GM21723 (cell line): ENCODE measurements at regions not wholly inside any gene's neighbourhood (a gene's known extent, or its start where the extent isn't known, plus 50 kb on each side); places are given as distances from the start of the nearest gene placed in this dataset.

Source experiments
- ATAC-seq: cut with Tn5 transposase; IDR thresholded peaks from one replicate; pipeline ENCODE4 v1.9.1; 2021; ENCODE audit warnings: mild to moderate bottlenecking, moderate library complexity; ENCODE audit not compliant: unreplicated experiment

- no peak for ATAC-seq
Observed at GRCh38 chr22:27298332-27298731, 503.2 kb downstream of the MN1 start.

- ATAC-seq = no peak
Observed at GRCh38 chr22:27298742-27299141, 502.8 kb downstream of the MN1 start.

DNA sequence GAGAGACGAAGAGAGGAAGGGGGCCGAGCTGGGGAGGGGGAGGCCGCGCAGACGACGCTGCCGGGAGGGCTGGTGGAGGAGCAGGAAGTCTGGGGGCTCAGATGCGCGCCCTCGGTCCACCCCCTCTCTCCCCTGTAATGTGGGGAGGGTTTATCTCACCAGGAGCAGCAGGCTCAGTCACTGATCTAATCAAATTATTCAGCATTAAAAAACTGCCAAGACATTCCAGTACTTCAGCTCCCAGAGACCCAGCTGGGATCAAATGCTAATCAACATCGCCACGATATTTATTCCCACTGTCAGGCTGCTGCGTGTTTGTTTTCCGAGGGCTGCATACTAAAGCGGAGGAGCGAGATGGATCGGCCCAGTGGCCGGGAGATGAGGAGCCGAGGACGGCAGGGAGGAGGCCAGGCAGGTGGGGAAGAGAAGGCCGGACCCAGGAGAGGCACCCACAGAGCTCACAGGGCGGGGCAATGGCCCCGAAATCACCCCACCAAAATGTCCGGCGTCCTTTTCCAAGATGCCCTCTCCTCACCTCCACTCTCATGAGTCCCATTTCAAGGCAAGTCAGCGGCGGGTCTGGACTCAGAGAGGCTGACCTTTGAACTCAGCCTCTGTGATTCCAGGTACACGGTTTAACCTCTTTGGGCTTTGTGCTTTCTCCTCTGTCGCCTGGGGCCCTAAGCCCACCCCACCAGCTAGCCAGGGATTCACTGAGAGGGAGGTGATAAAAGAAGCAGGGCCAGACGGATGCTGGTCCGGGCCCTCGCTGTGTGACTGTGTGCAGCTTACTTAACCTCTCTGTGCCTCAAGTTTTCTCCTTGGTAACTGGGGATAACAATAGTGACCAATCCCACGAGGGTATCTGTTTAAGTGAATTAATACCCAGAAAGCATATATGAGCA is 502.1 kb downstream of the MN1 start:
- no peak for ATAC-seq

- ATAC-seq = no peak
Observed at GRCh38 chr22:27300536-27301285, 500.8 kb downstream of the MN1 start.

DNA sequence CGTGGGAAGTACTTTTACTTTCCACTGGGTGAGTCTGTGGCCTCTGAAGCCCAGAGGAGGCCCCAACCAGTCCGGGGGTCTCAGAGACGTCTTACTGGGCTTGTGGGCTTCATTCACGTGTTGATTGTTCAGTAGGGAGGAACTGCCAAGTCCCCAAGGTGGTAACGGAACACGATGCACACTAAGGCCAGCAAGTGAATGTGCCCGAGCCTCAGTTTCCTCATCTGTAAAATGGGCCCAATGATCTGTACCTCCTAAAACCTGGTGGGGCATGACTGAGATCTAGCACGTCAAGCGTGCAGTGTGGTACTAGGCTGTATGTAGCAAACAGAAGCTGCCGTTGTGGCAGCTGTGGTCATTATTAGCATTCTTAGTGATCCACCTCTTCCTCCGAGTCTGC is 499.1 kb downstream of the MN1 start:
- ATAC-seq = no peak

DNA sequence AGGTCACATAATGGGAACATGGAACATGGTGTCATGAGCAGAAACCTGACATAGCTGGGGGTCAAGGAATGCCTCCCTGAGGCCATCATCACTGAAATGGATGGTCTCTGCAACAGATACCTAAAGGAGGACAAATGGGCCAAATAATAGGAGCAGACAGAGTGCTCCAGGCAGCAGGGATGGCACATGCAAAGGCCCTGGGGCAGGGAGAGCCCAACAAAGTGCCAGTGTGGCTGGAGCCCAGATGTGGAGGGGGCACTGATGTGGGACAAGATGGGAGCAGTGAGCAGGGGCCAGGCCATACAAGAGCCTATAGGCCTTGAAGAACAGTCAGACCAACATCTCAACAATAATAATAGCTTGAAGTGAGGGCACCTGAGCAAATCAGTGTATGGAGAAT is 497.8 kb downstream of the MN1 start:
- ATAC-seq = no peak

GRCh38 chr22:27306771-27307170 is 494.8 kb downstream of the MN1 start:
- ATAC-seq = no peak

GRCh38 chr22:27307545-27308247 is 493.9 kb downstream of the MN1 start:
- ATAC-seq = no peak

DNA sequence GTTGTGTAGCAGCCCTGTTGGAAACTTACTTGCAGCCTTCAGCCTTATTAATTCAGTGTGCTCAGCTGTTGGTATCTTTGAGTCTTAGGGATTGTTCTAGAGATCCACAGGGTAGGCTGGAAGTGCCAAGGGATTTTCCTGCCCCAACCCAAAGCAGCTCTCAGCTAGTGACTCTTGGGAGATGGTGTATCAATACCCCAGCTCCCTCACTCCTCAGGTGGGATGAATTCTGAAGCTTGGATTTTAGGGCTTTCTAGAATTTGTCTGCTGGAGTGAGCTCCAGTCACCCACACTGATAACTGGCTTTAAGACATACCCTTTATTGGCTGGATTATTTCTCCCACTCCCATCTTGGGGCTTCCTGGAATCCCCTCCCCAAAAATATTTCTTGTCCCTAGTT is 493.0 kb downstream of the MN1 start:
- ATAC-seq = no peak

DNA sequence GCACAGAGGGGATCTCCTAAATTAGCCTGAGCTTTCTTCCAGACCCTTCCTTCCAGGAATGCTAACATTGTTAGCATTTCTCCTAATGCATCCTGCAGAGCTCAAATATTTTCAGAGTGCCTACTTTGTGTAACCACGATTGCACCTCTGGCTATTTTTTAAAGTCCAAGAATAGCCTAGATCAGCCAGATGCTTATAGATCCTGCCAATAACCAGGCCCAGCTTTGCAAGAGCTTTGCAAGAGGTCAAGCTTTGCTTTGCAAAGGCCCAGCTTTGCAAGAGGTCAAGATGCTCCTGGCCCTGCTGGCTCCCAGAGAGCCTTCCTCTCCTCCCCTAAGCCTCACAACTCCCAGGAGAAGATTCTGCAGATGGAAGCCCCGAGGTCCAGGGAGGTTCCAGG is 491.9 kb downstream of the MN1 start:
- no peak for ATAC-seq

- ATAC-seq = no peak
Observed at GRCh38 chr22:27310966-27311697, 490.4 kb downstream of the MN1 start.

DNA sequence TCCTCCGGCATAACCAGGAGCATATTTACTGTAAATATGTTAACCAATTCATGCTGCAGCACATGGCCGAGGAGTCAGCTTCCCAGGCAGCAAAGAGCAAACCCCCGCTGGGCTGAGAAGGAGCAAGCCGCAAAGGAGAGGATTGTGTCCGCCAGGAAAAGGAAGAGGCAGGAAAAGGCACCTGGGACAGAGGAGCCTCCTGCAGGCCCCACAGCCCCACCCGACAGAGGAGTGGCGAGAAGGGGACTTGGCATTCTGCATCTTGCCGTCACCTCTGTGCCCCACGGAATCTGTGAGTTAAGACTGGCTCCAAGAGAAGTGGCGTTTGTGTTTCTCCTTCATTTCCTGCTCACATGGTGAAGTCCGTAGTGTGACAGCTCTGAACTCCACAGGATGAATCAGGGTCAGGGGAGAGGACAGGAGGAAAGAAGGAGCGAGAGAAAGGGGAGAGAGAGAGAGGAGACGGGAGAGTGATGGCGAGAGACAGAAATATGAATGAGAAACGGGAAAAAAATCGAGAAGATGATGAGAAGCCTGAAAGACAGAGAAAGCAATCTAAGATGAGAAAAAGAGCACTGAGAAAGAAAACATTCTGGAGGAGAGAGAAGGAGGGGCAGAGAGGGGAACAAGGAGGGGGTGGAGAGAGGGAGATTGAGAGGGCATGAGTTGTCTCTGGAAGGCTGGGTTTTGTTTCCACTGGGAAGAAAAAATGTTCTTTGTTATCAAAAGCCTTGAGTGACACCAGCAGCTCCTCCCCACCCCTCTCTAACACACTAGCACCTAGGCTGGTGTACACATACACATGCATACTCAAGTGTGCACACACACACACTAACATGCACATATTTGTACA is 489.6 kb downstream of the MN1 start:
- no peak for ATAC-seq

DNA sequence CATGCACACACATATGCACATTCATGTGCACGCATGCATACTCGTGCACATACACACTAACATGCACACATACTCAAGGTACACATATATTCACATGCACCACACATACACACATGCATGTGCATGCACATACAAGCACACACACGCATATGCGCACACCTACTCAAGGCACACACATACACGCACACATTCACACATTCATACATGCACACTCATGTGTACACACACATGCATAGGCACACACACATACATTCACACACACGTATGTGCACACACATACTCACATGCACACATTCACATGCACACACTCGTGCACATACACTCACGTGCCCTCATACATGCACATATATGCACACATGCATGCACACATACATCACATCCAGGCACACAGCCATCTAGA is 489.0 kb downstream of the MN1 start:
- ATAC-seq = no peak

GRCh38 chr22:27312966-27313855 is 488.3 kb downstream of the MN1 start:
- no peak for ATAC-seq

GRCh38 chr22:27314276-27314807 is 487.2 kb downstream of the MN1 start:
- no peak for ATAC-seq

DNA sequence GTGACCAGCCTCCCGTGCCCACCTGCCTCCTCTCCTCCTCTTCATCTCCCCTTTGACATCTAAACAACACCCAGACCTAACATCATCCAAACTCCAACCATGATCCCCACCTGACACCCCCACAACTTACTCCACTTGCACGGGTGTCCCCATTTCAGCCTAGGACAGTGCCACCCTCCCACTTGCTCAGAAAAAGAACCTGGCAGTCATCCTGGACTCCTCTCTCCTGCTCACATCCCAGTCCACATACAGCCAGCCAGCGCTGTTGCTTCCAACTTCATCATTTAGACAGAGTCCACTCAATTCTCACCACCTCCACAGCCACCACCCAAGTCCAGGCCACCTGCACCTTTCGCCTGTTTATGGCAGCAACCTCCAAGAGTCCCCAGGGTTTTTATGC is 485.7 kb downstream of the MN1 start:
- ATAC-seq = no peak

- no peak for ATAC-seq
Observed at GRCh38 chr22:27317096-27317495, 484.5 kb downstream of the MN1 start.

GRCh38 chr22:27317971-27318428 is 483.6 kb downstream of the MN1 start:
- no peak for ATAC-seq

- ATAC-seq = no peak
Observed at GRCh38 chr22:27318516-27318915, 483.0 kb downstream of the MN1 start.
